GM19324 (cell line): ENCODE measurements at regions not wholly inside any gene's neighbourhood (a gene's known extent, or its start where the extent isn't known, plus 50 kb on each side); places are given as distances from the start of the nearest gene placed in this dataset.

Experiments used
- ATAC-seq: cut with Tn5 transposase; IDR thresholded peaks from one replicate; pipeline ENCODE4 v1.9.1; 2021; ENCODE audit warnings: mild to moderate bottlenecking, moderate library complexity; ENCODE audit not compliant: unreplicated experiment, low FRiP score

GRCh38 chr11:112728288-112728687 is 232.9 kb upstream of the NCAM1 start:
- ATAC-seq: no peak

- no peak for ATAC-seq
Measured at GRCh38 chr11:112728716-112729115, 232.5 kb upstream of the NCAM1 start.

- ATAC-seq: no peak
Measured at GRCh38 chr11:112730591-112730990, 230.6 kb upstream of the NCAM1 start.

GRCh38 chr11:112731538-112731937 is 229.7 kb upstream of the NCAM1 start:
- ATAC-seq: no peak

- no peak for ATAC-seq
Measured at GRCh38 chr11:112732031-112732430, 229.2 kb upstream of the NCAM1 start.

GRCh38 chr11:112734207-112734606 is 227.0 kb upstream of the NCAM1 start:
- no peak for ATAC-seq

- no peak for ATAC-seq
Measured at GRCh38 chr11:112735470-112735869, 225.8 kb upstream of the NCAM1 start.

GRCh38 chr11:112744041-112744440 is 217.2 kb upstream of the NCAM1 start:
- ATAC-seq: no peak

- ATAC-seq: no peak
Measured at GRCh38 chr11:112745973-112746372, 215.2 kb upstream of the NCAM1 start.

- ATAC-seq: no peak
Measured at GRCh38 chr11:112748252-112748651, 213.0 kb upstream of the NCAM1 start.

- no peak for ATAC-seq
Measured at GRCh38 chr11:112748713-112749543, 212.3 kb upstream of the NCAM1 start.

- ATAC-seq: no peak
Measured at GRCh38 chr11:112751329-112751728, 209.9 kb upstream of the NCAM1 start.

GRCh38 chr11:112751772-112752171 is 209.4 kb upstream of the NCAM1 start:
- no peak for ATAC-seq

GRCh38 chr11:112752563-112752962 is 208.7 kb upstream of the NCAM1 start:
- ATAC-seq: no peak

GRCh38 chr11:112753706-112754105 is 207.5 kb upstream of the NCAM1 start:
- ATAC-seq: no peak

GRCh38 chr11:112759418-112759817 is 201.8 kb upstream of the NCAM1 start:
- no peak for ATAC-seq

GRCh38 chr11:112760396-112761059 is 200.7 kb upstream of the NCAM1 start:
- no peak for ATAC-seq

GRCh38 chr11:112761911-112762706 is 199.1 kb upstream of the NCAM1 start:
- ATAC-seq: no peak

- no peak for ATAC-seq
Measured at GRCh38 chr11:112762707-112763090, 198.5 kb upstream of the NCAM1 start.

GRCh38 chr11:112765337-112765736 is 195.9 kb upstream of the NCAM1 start:
- ATAC-seq: no peak

GRCh38 chr11:112769170-112769569 is 192.1 kb upstream of the NCAM1 start:
- ATAC-seq: no peak
